PC-3 (cell line): ENCODE measurements at regions not wholly inside any gene's neighbourhood (a gene's known extent, or its start where the extent isn't known, plus 50 kb on each side); places are given as distances from the start of the nearest gene placed in this dataset.

Experiments
- EZH2 ChIP-seq: fragments of 300-600 bp; sonication (generic); IDR thresholded peaks from one replicate; pipeline ENCODE4 v1.6.1; 2017; ENCODE audit warnings: antibody characterized with exemption, mild to moderate bottlenecking, low read length; ENCODE audit not compliant: unreplicated experiment
- EZH2phosphoT487 ChIP-seq: fragments of 300-600 bp; sonication (generic); IDR thresholded peaks from 2 replicates; pipeline ENCODE4 v1.6.1; 2018; ENCODE audit warnings: mild to moderate bottlenecking, antibody characterized with exemption, low read length, borderline replicate concordance
- TF ChIP-seq, protein P1 (sequence below): fragments of 300-600 bp; sonication (generic); conservative IDR thresholded peaks from 2 replicates; pipeline ENCODE4 v1.5.1; 2017; ENCODE audit warnings: antibody characterized with exemption, low read depth, mild to moderate bottlenecking, low read length

DNA sequence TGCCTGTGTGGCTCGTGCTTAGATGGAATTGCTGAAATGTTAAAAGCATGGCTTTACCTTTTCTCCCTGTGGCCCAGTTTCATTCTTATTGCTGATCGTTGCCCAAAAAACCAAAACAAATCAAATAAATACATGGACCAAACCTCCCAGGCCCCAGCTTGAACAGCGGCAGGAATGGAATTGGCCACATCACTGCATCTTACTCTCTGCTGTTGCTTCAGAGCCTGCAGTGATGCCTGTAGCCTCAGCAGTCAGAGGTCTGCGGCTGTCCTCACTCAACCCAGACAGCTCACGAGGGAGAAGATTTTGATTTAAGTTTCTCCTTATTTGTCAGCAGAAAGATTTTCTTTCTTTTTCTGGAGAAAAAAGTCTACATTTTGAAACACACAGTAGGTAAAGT is 91.5 kb downstream of the NPIPB11 start:
- TF ChIP-seq, protein P1, sequence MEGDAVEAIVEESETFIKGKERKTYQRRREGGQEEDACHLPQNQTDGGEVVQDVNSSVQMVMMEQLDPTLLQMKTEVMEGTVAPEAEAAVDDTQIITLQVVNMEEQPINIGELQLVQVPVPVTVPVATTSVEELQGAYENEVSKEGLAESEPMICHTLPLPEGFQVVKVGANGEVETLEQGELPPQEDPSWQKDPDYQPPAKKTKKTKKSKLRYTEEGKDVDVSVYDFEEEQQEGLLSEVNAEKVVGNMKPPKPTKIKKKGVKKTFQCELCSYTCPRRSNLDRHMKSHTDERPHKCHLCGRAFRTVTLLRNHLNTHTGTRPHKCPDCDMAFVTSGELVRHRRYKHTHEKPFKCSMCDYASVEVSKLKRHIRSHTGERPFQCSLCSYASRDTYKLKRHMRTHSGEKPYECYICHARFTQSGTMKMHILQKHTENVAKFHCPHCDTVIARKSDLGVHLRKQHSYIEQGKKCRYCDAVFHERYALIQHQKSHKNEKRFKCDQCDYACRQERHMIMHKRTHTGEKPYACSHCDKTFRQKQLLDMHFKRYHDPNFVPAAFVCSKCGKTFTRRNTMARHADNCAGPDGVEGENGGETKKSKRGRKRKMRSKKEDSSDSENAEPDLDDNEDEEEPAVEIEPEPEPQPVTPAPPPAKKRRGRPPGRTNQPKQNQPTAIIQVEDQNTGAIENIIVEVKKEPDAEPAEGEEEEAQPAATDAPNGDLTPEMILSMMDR, result no peak
- TF ChIP-seq EZH2phosphoT487 (no peak), EZH2 (no peak)
